ENCODE measurements at regions not wholly inside any gene's neighbourhood (a gene's known extent, or its start where the extent isn't known, plus 50 kb on each side); places are given as distances from the start of the nearest gene placed in this dataset.

- TF ChIP-seq YY1 (IDR thresholded peaks at IDR 0.05; ENCODE audit: insufficient read depth, insufficient read length) (no peak), ZNF274 (IDR thresholded peaks at IDR 0.05; ENCODE audit: low read depth, low read length) (no peak)
Observed at GRCh38 chr10:124150189-124150806, 56.9 kb upstream of the CHST15 start.

All from NT2/D1 (cell line).